Mesendoderm (in vitro differentiated cells): ENCODE measurements at regions not wholly inside any gene's neighbourhood (a gene's known extent, or its start where the extent isn't known, plus 50 kb on each side); places are given as distances from the start of the nearest gene placed in this dataset.
A peak's percentile ranks its signal among the peaks of the same experiment; 100 is the strongest.

Source experiments
- DNase-seq: peaks from one replicate; pipeline ENCODE4 v3.0.0; 2013
- H2AK5ac ChIP-seq: 2 replicates; pipeline ENCODE4 v1.6.1; 2013; ENCODE audit warnings: low read length, inconsistent platforms
- H2BK120ac ChIP-seq: 2 replicates; pipeline ENCODE4 v1.6.1; 2013; ENCODE audit warnings: low read depth, mild to moderate bottlenecking, low read length, moderate library complexity, mixed read lengths
- H2BK15ac ChIP-seq: replicated peaks from 2 replicates; pipeline ENCODE4 v1.6.1; 2013; ENCODE audit warnings: low read depth, mild to moderate bottlenecking, moderate library complexity
- H2BK5ac ChIP-seq: 2 replicates; pipeline ENCODE4 v1.6.1; 2013; ENCODE audit warnings: low read length, inconsistent platforms
- H3K18ac ChIP-seq: 2 replicates; pipeline ENCODE4 v1.6.1; 2013; ENCODE audit warnings: mild to moderate bottlenecking, low read length, mixed read lengths
- H3K23ac ChIP-seq: one replicate; pipeline ENCODE4 v1.6.1; 2013; ENCODE audit warnings: low read length
- H3K27ac ChIP-seq: 2 replicates; pipeline ENCODE4 v1.5.1; 2013; ENCODE audit warnings: low read depth, mild to moderate bottlenecking, inconsistent platforms, low read length, moderate library complexity
- H3K27me3 ChIP-seq: 2 replicates; pipeline ENCODE4 v1.6.1; 2013; ENCODE audit warnings: low read length, control low read depth, mild to moderate bottlenecking, inconsistent platforms; ENCODE audit not compliant: insufficient read depth, poor library complexity
- H3K36me3 ChIP-seq: 2 replicates; pipeline ENCODE4 v1.6.1; 2013; ENCODE audit warnings: low read length, inconsistent platforms; ENCODE audit not compliant: control insufficient read depth, insufficient read depth
- H3K4ac ChIP-seq: one replicate; pipeline ENCODE4 v1.6.1; 2013; ENCODE audit warnings: low read depth, mild to moderate bottlenecking, low read length, moderate library complexity
- H3K4me1 ChIP-seq: 2 replicates; pipeline ENCODE4 v1.6.1; 2013; ENCODE audit warnings: low read depth, low read length, inconsistent platforms; ENCODE audit not compliant: control insufficient read depth
- H3K4me2 ChIP-seq: 2 replicates; pipeline ENCODE4 v1.6.1; 2013; ENCODE audit warnings: low read length
- H3K4me3 ChIP-seq: 2 replicates; pipeline ENCODE4 v1.5.1; 2013; ENCODE audit warnings: mild to moderate bottlenecking, low read length
- H3K56ac ChIP-seq: one replicate; pipeline ENCODE4 v1.6.1; 2013; ENCODE audit warnings: low read length
- H3K79me1 ChIP-seq: 2 replicates; pipeline ENCODE4 v1.6.1; 2013; ENCODE audit warnings: low read length, inconsistent platforms
- H3K79me2 ChIP-seq: 2 replicates; pipeline ENCODE4 v1.6.1; 2013; ENCODE audit warnings: mild to moderate bottlenecking, low read length; ENCODE audit not compliant: control insufficient read depth, insufficient read depth
- H3K9ac ChIP-seq: 2 replicates; pipeline ENCODE4 v1.6.1; 2013; ENCODE audit warnings: low read length, inconsistent platforms
- H4K5ac ChIP-seq: one replicate; pipeline ENCODE4 v1.6.1; 2013; ENCODE audit warnings: low read length
- H4K8ac ChIP-seq: one replicate; pipeline ENCODE4 v1.6.1; 2013; ENCODE audit warnings: low read depth, mild to moderate bottlenecking, control low read depth, low read length, moderate library complexity
- WGBS: extraction: QIAGEN DNeasy Blood & Tissue Kit; methylation state at CpG from one replicate; pipeline ENCODE4 v1.1.7; 2013; ENCODE audit warnings: low lambda C conversion rate, missing lambda C conversion rate; ENCODE audit not compliant: insufficient coverage; ENCODE audit errors: extremely low coverage; 5-methylcytosine and 5-hydroxymethylcytosine counted together

- WGBS = no CpG with 5 or more reads among the region's 21 CpGs
- Histone ChIP-seq H3K36me3 (no peaks in the 10 kb centered on the region), H2BK15ac (no peak overlapping the region), H3K27ac (no peak overlapping the region), H3K18ac (no peak overlapping the region), H3K23ac (no peak overlapping the region), H2BK120ac (no peak overlapping the region), H2BK5ac (no peak overlapping the region), H3K4me3 (no peak overlapping the region), H3K79me1 (no peaks in the 10 kb centered on the region), H4K8ac (no peak overlapping the region), H3K56ac (peak overlapping the region; percentile 49), H3K9ac (no peak overlapping the region), H3K4me1 (no peaks in the 10 kb centered on the region), H3K79me2 (no peaks in the 10 kb centered on the region), H2AK5ac (no peak overlapping the region), H3K4me2 (no peak overlapping the region), H3K4ac (no peak overlapping the region), H4K5ac (no peak overlapping the region), H3K27me3 (no peaks in the 10 kb centered on the region)
- DNase-seq = peak; percentile 90
These were observed 246.2 kb downstream of the NPHP4 start for GRCh38 chr1:5745800-5746610.

- no peak overlapping the region for H3K4me2 ChIP-seq
- no peak overlapping the region for H4K5ac ChIP-seq
- H3K27me3 ChIP-seq = no peaks in the 10 kb centered on the region
- H2BK120ac ChIP-seq = no peak overlapping the region
- no peaks in the 10 kb centered on the region for H3K79me1 ChIP-seq
- H3K9ac ChIP-seq = no peak overlapping the region
- no peak overlapping the region for H3K4ac ChIP-seq
- H3K4me3 ChIP-seq = no peak overlapping the region
- no peaks in the 10 kb centered on the region for H3K79me2 ChIP-seq
- no peak overlapping the region for H2AK5ac ChIP-seq
- H3K18ac ChIP-seq = no peak overlapping the region
- H4K8ac ChIP-seq = no peak overlapping the region
- H3K27ac ChIP-seq = no peak overlapping the region
- no CpG with 5 or more reads among the region's 26 CpGs for WGBS
- H3K4me1 ChIP-seq = no peaks in the 10 kb centered on the region
- no peak overlapping the region for H3K23ac ChIP-seq
- no peak overlapping the region for H3K56ac ChIP-seq
- H2BK5ac ChIP-seq = no peak overlapping the region
- H2BK15ac ChIP-seq = no peak overlapping the region
- H3K36me3 ChIP-seq = no peaks in the 10 kb centered on the region
- peak; percentile 57 for DNase-seq
These were observed 247.1 kb downstream of the NPHP4 start for GRCh38 chr1:5744911-5745799.

- Histone ChIP-seq H3K79me1 (no peaks in the 10 kb centered on the region), H2BK120ac (no peak overlapping the region), H3K4ac (no peak overlapping the region), H2BK5ac (no peak overlapping the region), H4K5ac (no peak overlapping the region), H3K36me3 (no peaks in the 10 kb centered on the region), H3K4me1 (no peaks in the 10 kb centered on the region), H3K4me3 (no peak overlapping the region), H3K18ac (no peak overlapping the region), H3K27me3 (no peaks in the 10 kb centered on the region), H3K23ac (no peak overlapping the region), H3K9ac (no peak overlapping the region), H3K27ac (no peak overlapping the region), H4K8ac (no peak overlapping the region), H3K4me2 (no peak overlapping the region), H3K56ac (no peak overlapping the region), H2AK5ac (no peak overlapping the region), H3K79me2 (no peaks in the 10 kb centered on the region), H2BK15ac (no peak overlapping the region)
- no peak for DNase-seq
- WGBS = no CpG with 5 or more reads among the region's 6 CpGs
These were observed 247.9 kb downstream of the NPHP4 start for GRCh38 chr1:5744341-5744740.

GRCh38 chr1:5743435-5744095 lies 248.7 kb downstream of the NPHP4 start:
- no peak for DNase-seq
- Histone ChIP-seq H2BK120ac (no peak overlapping the region), H3K9ac (no peak overlapping the region), H3K4me2 (no peak overlapping the region), H2AK5ac (no peak overlapping the region), H3K36me3 (no peaks in the 10 kb centered on the region), H3K23ac (no peak overlapping the region), H3K56ac (no peak overlapping the region), H3K27ac (no peak overlapping the region), H4K5ac (no peak overlapping the region), H3K18ac (no peak overlapping the region), H3K79me2 (no peaks in the 10 kb centered on the region), H3K4me3 (no peak overlapping the region), H3K27me3 (no peaks in the 10 kb centered on the region), H3K4ac (no peak overlapping the region), H3K4me1 (no peaks in the 10 kb centered on the region), H2BK5ac (no peak overlapping the region), H4K8ac (no peak overlapping the region), H3K79me1 (no peaks in the 10 kb centered on the region), H2BK15ac (no peak overlapping the region)
- WGBS = no CpG with 5 or more reads among the region's 13 CpGs

GRCh38 chr1:5742801-5743200 lies 249.4 kb downstream of the NPHP4 start:
- H4K5ac ChIP-seq = no peak overlapping the region
- no peak overlapping the region for H4K8ac ChIP-seq
- no peak overlapping the region for H2BK15ac ChIP-seq
- no peak overlapping the region for H3K18ac ChIP-seq
- H3K4me1 ChIP-seq = no peaks in the 10 kb centered on the region
- H3K79me1 ChIP-seq = no peaks in the 10 kb centered on the region
- H3K36me3 ChIP-seq = no peaks in the 10 kb centered on the region
- H3K9ac ChIP-seq = no peak overlapping the region
- H3K27ac ChIP-seq = no peak overlapping the region
- H3K4ac ChIP-seq = no peak overlapping the region
- H3K23ac ChIP-seq = no peak overlapping the region
- DNase-seq = no peak
- H2AK5ac ChIP-seq = no peak overlapping the region
- no peak overlapping the region for H2BK5ac ChIP-seq
- H3K79me2 ChIP-seq = no peaks in the 10 kb centered on the region
- H3K4me2 ChIP-seq = no peak overlapping the region
- WGBS = no CpG with 5 or more reads among the region's 14 CpGs
- no peak overlapping the region for H3K56ac ChIP-seq
- no peak overlapping the region for H3K4me3 ChIP-seq
- no peaks in the 10 kb centered on the region for H3K27me3 ChIP-seq
- H2BK120ac ChIP-seq = no peak overlapping the region
